ENCODE measurements at regions not wholly inside any gene's neighbourhood (a gene's known extent, or its start where the extent isn't known, plus 50 kb on each side); places are given as distances from the start of the nearest gene placed in this dataset.

DNA sequence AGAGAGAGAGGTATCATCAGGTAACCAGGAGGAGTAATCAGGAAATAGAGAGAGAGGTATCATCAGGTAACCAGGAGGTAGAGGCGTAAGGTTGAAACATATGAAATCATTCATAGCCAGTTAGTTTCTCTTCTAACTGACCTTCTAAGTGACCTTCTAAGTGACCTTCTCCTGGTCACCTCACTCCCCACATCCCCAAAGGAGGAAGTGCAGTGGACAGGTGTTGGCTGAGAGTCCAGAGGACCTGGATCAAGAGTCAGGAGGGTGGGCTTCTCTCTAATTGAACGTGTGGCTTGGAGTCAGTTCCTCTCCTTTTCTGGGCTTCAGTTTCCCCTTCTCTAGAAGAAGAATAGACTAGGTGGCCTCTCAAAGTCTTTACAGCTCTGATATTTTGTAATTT is 121.3 kb upstream of the DLG1 start:
- TF ChIP-seq, protein P1, sequence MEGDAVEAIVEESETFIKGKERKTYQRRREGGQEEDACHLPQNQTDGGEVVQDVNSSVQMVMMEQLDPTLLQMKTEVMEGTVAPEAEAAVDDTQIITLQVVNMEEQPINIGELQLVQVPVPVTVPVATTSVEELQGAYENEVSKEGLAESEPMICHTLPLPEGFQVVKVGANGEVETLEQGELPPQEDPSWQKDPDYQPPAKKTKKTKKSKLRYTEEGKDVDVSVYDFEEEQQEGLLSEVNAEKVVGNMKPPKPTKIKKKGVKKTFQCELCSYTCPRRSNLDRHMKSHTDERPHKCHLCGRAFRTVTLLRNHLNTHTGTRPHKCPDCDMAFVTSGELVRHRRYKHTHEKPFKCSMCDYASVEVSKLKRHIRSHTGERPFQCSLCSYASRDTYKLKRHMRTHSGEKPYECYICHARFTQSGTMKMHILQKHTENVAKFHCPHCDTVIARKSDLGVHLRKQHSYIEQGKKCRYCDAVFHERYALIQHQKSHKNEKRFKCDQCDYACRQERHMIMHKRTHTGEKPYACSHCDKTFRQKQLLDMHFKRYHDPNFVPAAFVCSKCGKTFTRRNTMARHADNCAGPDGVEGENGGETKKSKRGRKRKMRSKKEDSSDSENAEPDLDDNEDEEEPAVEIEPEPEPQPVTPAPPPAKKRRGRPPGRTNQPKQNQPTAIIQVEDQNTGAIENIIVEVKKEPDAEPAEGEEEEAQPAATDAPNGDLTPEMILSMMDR (IDR thresholded peaks at IDR 0.05), result no peak
- TF ChIP-seq POLR2A (IDR thresholded peaks at IDR 0.05), result no peak
